VCaP (cell line): ENCODE measurements at regions not wholly inside any gene's neighbourhood (a gene's known extent, or its start where the extent isn't known, plus 50 kb on each side); places are given as distances from the start of the nearest gene placed in this dataset.
"Not testable (repeated sequence)": the region's sequence is repeated elsewhere in the genome, so short reads cannot be mapped to it uniquely, and the experiment has no call there.

ENCODE experiments used
- H3K27ac ChIP-seq: fragments of 450-650 bp; 2 replicates; pipeline ENCODE4 v1.5.1; 2017
- TF ChIP-seq, protein P1 (sequence below): fragments of 450-650 bp; conservative IDR thresholded peaks from 2 replicates; pipeline ENCODE4 v1.5.1; 2017; ENCODE audit warnings: mild to moderate bottlenecking, moderate library complexity

GRCh38 chr3:127493924-127494646, 96.4 kb downstream of the TPRA1 start:
- TF ChIP-seq, protein P1, sequence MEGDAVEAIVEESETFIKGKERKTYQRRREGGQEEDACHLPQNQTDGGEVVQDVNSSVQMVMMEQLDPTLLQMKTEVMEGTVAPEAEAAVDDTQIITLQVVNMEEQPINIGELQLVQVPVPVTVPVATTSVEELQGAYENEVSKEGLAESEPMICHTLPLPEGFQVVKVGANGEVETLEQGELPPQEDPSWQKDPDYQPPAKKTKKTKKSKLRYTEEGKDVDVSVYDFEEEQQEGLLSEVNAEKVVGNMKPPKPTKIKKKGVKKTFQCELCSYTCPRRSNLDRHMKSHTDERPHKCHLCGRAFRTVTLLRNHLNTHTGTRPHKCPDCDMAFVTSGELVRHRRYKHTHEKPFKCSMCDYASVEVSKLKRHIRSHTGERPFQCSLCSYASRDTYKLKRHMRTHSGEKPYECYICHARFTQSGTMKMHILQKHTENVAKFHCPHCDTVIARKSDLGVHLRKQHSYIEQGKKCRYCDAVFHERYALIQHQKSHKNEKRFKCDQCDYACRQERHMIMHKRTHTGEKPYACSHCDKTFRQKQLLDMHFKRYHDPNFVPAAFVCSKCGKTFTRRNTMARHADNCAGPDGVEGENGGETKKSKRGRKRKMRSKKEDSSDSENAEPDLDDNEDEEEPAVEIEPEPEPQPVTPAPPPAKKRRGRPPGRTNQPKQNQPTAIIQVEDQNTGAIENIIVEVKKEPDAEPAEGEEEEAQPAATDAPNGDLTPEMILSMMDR = no peak
- no peak overlapping the region for H3K27ac ChIP-seq

GRCh38 chr3:127492426-127492825, 98.1 kb downstream of the TPRA1 start:
- TF ChIP-seq, protein P1 = no peak

GRCh38 chr3:127491909-127492308, 98.6 kb downstream of the TPRA1 start:
- no peak overlapping the region for H3K27ac ChIP-seq
- TF ChIP-seq, protein P1 = no peak

More at GRCh38 chr3:127492426-127492825, 98.1 kb downstream of the TPRA1 start:
- H3K27ac ChIP-seq = no peak overlapping the region

GRCh38 chr3:127491323-127491722, 99.2 kb downstream of the TPRA1 start:
- TF ChIP-seq, protein P1 = no peak
- no peak overlapping the region for H3K27ac ChIP-seq

DNA sequence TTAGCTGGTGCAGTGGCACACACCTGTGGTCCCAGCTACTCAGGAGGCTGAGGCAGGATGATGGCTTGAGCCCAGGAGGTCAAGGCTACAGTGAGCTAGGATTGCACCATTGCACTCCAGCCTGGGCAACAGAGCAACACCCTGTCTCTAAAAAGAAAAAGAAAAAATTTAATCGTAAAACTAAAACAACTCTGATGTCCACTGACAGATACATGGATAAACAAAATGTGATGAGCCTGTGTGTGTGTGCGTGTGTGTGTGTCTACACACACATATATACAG, 99.6 kb downstream of the TPRA1 start:
- H3K27ac ChIP-seq = not testable (repeated sequence)

- TF ChIP-seq, protein P1 = no peak
- H3K27ac ChIP-seq = no peak overlapping the region
These were observed 100.1 kb downstream of the TPRA1 start for GRCh38 chr3:127490271-127491023.

- no peak overlapping the region for H3K27ac ChIP-seq
- TF ChIP-seq, protein P1 = no peak
These were observed 101.2 kb downstream of the TPRA1 start for GRCh38 chr3:127489357-127489756.

DNA sequence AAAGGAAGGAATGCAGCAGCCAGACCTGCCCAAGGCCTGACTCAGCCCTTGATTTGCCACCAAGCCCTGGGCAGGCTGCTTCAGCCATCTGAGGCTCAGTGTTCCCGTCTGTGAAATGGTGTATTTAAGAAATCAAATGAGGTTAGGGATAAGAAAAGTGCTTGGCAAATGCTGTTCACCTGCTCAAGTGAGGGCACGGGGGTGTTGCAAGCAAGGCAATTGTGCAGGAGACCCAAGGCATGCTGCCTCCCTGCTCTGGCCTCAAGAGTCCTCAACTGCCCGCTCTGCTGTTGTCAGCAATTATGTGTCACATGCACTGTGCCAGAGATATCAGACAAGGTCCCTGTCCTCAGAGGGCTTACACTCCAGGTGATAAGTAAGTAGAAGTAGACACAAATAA, 101.8 kb downstream of the TPRA1 start:
- TF ChIP-seq, protein P1 = no peak
- no peak overlapping the region for H3K27ac ChIP-seq
